OCI-LY1 (cell line): ENCODE measurements at regions not wholly inside any gene's neighbourhood (a gene's known extent, or its start where the extent isn't known, plus 50 kb on each side); places are given as distances from the start of the nearest gene placed in this dataset.

Experiments
- EZH2 ChIP-seq: fragments of 200-600 bp; sonication (generic), shearing (Covaris generic); IDR thresholded peaks from 2 replicates; pipeline ENCODE4 v1.8.0; 2017; ENCODE audit warnings: borderline replicate concordance, mixed run types, mild to moderate bottlenecking, antibody characterized with exemption, low read length, moderate library complexity, mixed read lengths
- TF ChIP-seq, protein P1 (sequence below): fragments of 200-600 bp; sonication (generic), shearing (Covaris generic); IDR thresholded peaks from 2 replicates; pipeline ENCODE4 v1.5.1; 2017; ENCODE audit warnings: mild to moderate bottlenecking, antibody characterized with exemption, low read length, moderate library complexity, mixed read lengths

DNA sequence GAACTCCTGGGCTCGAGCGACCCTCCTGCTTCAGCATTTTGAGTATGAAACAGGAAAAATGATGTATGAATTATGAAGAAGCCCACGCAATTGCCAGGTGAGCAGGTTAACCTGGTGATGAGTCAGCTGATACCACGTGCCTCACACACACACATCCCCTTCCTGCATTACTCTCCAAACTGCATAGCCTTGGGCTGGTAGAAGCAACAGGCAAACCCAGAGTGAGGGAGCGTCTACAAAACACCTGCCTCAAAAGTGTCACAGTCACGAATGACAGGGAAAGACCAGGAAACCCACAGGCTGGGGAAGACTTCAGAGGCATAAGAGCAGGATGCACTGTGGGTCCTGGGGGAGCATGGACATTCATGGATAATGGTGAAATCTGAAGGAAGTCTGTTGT lies 192.8 kb upstream of the IRS2 start:
- TF ChIP-seq EZH2: no peak
- TF ChIP-seq, protein P1, sequence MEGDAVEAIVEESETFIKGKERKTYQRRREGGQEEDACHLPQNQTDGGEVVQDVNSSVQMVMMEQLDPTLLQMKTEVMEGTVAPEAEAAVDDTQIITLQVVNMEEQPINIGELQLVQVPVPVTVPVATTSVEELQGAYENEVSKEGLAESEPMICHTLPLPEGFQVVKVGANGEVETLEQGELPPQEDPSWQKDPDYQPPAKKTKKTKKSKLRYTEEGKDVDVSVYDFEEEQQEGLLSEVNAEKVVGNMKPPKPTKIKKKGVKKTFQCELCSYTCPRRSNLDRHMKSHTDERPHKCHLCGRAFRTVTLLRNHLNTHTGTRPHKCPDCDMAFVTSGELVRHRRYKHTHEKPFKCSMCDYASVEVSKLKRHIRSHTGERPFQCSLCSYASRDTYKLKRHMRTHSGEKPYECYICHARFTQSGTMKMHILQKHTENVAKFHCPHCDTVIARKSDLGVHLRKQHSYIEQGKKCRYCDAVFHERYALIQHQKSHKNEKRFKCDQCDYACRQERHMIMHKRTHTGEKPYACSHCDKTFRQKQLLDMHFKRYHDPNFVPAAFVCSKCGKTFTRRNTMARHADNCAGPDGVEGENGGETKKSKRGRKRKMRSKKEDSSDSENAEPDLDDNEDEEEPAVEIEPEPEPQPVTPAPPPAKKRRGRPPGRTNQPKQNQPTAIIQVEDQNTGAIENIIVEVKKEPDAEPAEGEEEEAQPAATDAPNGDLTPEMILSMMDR: no peak
